HG02678 (cell line): ENCODE measurements at regions not wholly inside any gene's neighbourhood (a gene's known extent, or its start where the extent isn't known, plus 50 kb on each side); places are given as distances from the start of the nearest gene placed in this dataset.

Experiments
- ATAC-seq: cut with Tn5 transposase; IDR thresholded peaks from one replicate; pipeline ENCODE4 v1.9.1; 2021; ENCODE audit warnings: mild to moderate bottlenecking, moderate library complexity; ENCODE audit not compliant: unreplicated experiment

DNA sequence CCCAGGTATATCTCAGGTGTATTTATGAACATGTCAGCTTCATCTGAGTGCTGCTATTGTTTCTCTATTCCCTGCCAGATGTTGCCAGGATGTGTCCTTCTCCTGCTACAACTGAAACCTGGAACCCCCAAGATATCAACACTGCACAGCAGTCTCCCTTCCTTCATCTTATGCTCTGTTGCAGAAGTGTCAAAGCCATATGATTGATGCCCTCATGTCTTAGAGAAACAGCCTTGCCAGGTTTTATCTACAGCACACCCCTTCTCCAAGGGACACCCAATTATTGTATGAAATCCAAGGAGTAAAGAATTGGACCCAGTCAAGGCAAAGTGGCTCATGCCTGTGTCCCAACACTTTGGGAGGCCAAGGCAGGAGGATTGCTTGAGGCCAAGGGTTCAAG lies 60.5 kb upstream of the GHITM start:
- no peak for ATAC-seq

DNA sequence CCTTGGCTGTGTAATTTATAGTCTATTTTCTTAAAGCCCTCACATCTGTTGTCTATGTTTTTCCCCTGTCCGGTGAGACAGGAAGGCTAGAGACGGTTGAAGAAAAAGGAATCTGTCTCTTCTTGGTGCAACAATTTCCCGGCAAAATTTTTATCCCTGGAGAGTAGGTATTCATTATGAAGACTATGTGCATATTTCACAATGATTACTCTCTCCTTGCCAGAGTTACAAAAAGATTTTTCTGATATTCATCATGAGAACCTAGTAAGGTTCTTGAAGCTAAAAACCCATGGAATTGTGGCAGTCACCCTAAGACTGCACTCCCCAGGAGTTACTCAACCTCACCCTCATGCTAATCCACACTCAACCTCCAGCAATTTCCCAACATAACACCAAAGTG lies 55.0 kb upstream of the GHITM start:
- ATAC-seq = no peak

DNA sequence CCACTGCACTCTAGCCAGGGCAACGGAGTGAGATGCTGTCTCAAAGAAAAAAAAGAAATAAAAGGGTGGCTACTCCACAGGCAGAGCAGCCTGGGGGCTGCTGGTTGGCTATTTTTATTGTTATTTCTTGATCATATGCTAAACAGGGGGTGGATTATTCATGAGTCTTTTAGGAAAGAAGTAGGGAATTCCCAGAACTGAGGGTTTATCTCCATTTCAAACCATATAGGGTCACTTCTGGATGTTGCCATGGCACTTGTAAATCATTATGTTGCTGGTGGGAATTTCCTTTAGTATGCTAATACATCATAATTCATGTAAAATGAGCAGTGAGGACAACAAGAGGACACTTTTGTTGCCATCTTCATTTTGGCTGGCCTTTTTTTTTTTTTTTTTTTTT lies 52.1 kb upstream of the GHITM start:
- no peak for ATAC-seq

DNA sequence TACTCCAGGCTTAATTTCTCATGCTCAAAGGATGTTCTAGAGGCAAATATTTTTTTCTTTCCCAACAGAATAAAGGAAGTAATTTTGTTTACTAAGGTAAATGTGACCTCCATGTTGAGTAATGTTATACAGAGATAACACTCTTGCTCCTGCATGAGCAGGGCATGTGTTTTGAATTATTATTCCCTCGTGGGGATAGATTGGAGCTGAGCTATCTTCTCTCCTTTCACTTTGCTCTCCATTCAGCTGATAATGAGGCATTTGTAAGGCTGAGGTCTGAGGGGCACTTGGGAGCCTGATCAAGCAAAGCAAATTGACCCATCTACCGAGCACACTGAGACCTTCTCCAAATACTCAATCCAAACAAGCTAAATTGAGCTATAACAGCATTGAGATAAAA lies 50.7 kb upstream of the GHITM start:
- no peak for ATAC-seq

DNA sequence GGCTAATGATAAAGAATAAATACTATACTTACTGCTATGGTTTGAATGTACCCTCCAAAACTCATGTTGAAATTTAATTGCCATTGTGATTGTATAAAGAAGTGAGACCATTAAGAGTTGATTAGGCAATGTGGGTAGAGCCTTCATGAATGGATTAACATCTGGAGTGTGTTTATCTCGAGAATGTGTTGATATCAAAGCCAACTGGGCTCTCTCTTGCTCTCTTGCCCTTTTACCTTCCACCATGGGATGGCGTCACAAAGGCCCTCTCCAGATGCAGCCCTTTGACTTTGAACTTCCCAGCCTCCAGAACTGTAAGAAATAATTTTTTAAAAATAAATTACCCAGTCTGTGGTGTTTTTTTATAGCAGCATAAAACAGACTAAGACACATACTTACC lies 50.1 kb upstream of the GHITM start:
- ATAC-seq = no peak
